ENCODE measurements at regions not wholly inside any gene's neighbourhood (a gene's known extent, or its start where the extent isn't known, plus 50 kb on each side); places are given as distances from the start of the nearest gene placed in this dataset.
"Not testable (repeated sequence)": the region's sequence is repeated elsewhere in the genome, so short reads cannot be mapped to it uniquely, and the experiment has no call there.

GRCh38 chr22:46040471-46041465, 63.8 kb upstream of the WNT7B start:
- no peak for DNase-seq (ENCODE audit: low read depth in 2 of 2, low spot score in 1 of 2)

GRCh38 chr22:46041642-46042041, 64.7 kb upstream of the WNT7B start:
- no peak for DNase-seq (ENCODE audit: low read depth in 2 of 2, low spot score in 1 of 2)

- DNase-seq (ENCODE audit: low read depth in 2 of 2, low spot score in 1 of 2): no peak
These were observed 65.8 kb upstream of the WNT7B start for GRCh38 chr22:46042786-46043185.

- DNase-seq (ENCODE audit: low read depth in 2 of 2, low spot score in 1 of 2): no peak
These were observed 66.4 kb upstream of the WNT7B start for GRCh38 chr22:46043339-46043738.

- DNase-seq (ENCODE audit: low read depth in 2 of 2, low spot score in 1 of 2): no peak
These were observed 67.1 kb upstream of the WNT7B start for GRCh38 chr22:46043816-46044620.

- DNase-seq (ENCODE audit: low read depth in 2 of 2, low spot score in 1 of 2): no peak
These were observed 67.9 kb upstream of the WNT7B start for GRCh38 chr22:46044621-46045458.

GRCh38 chr22:46045459-46046298, 68.7 kb upstream of the WNT7B start:
- DNase-seq (ENCODE audit: low read depth in 2 of 2, low spot score in 1 of 2): no peak

- no peak for DNase-seq (ENCODE audit: low read depth in 2 of 2, low spot score in 1 of 2)
These were observed 69.3 kb upstream of the WNT7B start for GRCh38 chr22:46046299-46046685.

- no peak for DNase-seq (ENCODE audit: low read depth in 2 of 2, low spot score in 1 of 2)
These were observed 70.3 kb upstream of the WNT7B start for GRCh38 chr22:46047226-46047625.

- no peak for DNase-seq (ENCODE audit: low read depth in 2 of 2, low spot score in 1 of 2)
These were observed 71.1 kb upstream of the WNT7B start for GRCh38 chr22:46047841-46048595.

GRCh38 chr22:46048661-46049060, 71.7 kb upstream of the WNT7B start:
- not testable (repeated sequence) for DNase-seq (ENCODE audit: low read depth in 2 of 2, low spot score in 1 of 2)

GRCh38 chr22:46049726-46050450, 72.9 kb upstream of the WNT7B start:
- no peak for DNase-seq (ENCODE audit: low read depth in 2 of 2, low spot score in 1 of 2)

- DNase-seq (ENCODE audit: low read depth in 2 of 2, low spot score in 1 of 2): no peak
These were observed 73.5 kb upstream of the WNT7B start for GRCh38 chr22:46050451-46050845.

GRCh38 chr22:46050916-46051614, 74.1 kb upstream of the WNT7B start:
- no peak for DNase-seq (ENCODE audit: low read depth in 2 of 2, low spot score in 1 of 2)

GRCh38 chr22:46051646-46052045, 74.7 kb upstream of the WNT7B start:
- no peak for DNase-seq (ENCODE audit: low read depth in 2 of 2, low spot score in 1 of 2)

- DNase-seq (ENCODE audit: low read depth in 2 of 2, low spot score in 1 of 2): no peak
These were observed 75.4 kb upstream of the WNT7B start for GRCh38 chr22:46052331-46052771.

GRCh38 chr22:46052801-46053562, 76.0 kb upstream of the WNT7B start:
- no peak for DNase-seq (ENCODE audit: low read depth in 2 of 2, low spot score in 1 of 2)
